ENCODE measurements at regions not wholly inside any gene's neighbourhood (a gene's known extent, or its start where the extent isn't known, plus 50 kb on each side); places are given as distances from the start of the nearest gene placed in this dataset.

DNA sequence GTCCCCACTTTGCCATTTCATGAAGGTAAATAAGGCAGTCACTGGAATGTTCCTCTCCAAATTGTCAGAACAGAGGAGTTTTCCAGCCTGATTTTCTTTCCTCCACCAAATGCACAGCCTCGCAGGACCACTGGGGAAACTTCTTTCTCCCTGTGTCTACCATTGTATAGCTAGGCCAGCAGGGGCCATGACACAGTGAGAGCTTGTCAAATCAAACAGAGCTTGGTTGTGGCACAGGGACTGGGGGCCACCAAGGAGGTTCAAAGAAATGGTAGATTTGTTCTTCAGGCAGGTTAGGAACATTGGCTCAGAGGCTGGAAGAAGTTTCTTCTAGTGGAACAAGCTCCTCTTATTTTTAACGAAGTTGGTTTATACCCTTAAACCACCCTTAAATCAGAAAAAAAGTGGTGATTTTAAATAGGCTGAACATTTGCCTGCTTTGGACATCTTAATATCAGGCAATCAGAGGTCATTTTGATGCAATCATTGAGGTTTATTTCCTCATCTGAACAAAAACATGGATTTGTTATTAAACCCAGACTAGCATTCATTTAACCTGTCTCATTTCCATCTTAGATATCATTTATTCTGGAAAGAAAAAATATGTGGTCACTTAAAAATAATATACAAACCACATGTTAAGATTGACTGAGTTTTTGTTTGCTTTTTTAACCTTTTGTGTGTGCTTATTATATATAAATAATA lies 105.6 kb downstream of the GTPBP8 start:
- no peak for DNase-seq (ENCODE audit: low spot score)

DNA sequence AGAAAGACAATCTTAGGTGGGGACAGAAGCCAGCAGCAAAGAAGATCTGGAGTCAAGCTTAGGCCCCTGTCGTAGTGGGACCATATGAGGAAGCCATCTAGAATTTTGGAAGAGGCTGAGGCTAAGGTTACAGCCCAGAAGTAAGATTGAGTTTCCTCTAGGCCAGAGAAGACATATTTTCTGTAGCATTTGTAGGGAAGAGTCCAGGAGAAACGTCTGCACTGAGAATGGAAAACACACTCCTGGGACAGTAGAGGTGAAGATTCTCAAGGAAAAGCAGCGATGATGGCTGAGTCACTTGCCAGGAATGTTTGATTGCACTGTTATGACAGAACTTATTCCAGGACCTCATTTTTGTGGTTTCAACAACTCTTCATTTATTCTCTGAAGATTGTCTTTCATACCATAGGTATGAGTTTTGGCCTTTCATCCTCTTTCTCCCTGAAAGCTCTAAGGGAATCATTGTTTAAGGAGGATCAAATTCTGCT lies 107.2 kb downstream of the GTPBP8 start:
- DNase-seq (ENCODE audit: low spot score): no peak

GRCh38 chr3:113100063-113100462 lies 109.3 kb downstream of the GTPBP8 start:
- DNase-seq (ENCODE audit: low spot score): no peak

- no peak for DNase-seq (ENCODE audit: low spot score)
Measured at GRCh38 chr3:113103588-113103987, 107.8 kb upstream of the BOC start.

- no peak for DNase-seq (ENCODE audit: low spot score)
Measured at GRCh38 chr3:113104357-113105092, 106.8 kb upstream of the BOC start.

- DNase-seq (ENCODE audit: low spot score): no peak
Measured at GRCh38 chr3:113105093-113105449, 106.3 kb upstream of the BOC start.

GRCh38 chr3:113105966-113106660 lies 105.2 kb upstream of the BOC start:
- no peak for DNase-seq (ENCODE audit: low spot score)

- no peak for DNase-seq (ENCODE audit: low spot score)
Measured at GRCh38 chr3:113110267-113110666, 101.1 kb upstream of the BOC start.

DNA sequence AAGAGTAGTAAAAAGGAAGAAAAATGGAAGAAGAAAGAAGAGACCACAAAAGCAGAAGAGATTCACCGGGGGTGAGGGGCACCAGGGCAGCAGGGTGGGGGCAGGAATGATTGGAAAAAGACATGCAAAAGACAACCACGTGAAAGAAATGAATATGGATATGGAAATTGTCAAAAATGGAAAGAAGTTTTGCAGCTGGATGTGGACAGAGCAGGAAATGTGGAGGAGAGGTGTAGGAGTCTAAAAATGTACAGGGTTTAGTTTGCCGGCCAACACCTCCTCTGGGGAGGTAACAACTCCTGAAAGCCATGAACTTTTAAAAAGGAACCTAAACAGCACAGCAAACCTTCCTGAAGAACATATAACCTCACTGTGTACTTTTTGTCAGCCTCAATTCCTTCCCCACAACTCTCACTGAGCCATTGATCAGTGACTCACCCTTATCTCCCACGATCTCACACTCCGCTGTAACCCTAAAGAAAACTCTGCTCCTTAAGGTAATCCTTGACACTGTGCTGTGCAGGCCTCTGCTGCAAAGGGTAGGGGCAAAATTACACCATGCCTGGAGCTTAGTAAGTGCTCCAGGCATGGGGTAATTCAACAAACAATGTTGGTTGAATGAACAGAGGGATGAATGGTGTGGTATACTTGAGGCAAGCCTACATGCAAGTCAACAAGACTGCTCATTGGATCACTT lies 100.2 kb upstream of the BOC start:
- DNase-seq (ENCODE audit: low spot score): no peak

DNA sequence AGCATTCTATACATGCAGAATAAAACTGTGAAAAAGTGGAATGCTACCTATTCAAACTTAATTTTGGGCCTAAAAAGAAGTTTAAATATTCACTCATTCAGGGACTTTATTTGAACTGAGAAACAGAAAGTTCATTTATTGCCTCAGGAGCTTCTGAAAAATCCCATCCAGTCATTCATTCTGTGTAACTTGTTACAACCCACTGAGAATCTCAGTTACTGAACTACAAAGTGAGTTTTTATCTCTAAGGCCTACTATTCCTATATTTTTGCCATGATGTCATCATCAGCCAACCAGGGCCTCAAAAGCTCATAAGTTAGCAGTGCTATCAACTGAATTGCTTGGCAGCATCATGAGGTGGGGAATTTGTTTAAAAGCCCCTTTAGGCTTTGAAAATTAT lies 98.0 kb upstream of the BOC start:
- no peak for DNase-seq (ENCODE audit: low spot score)

DNA sequence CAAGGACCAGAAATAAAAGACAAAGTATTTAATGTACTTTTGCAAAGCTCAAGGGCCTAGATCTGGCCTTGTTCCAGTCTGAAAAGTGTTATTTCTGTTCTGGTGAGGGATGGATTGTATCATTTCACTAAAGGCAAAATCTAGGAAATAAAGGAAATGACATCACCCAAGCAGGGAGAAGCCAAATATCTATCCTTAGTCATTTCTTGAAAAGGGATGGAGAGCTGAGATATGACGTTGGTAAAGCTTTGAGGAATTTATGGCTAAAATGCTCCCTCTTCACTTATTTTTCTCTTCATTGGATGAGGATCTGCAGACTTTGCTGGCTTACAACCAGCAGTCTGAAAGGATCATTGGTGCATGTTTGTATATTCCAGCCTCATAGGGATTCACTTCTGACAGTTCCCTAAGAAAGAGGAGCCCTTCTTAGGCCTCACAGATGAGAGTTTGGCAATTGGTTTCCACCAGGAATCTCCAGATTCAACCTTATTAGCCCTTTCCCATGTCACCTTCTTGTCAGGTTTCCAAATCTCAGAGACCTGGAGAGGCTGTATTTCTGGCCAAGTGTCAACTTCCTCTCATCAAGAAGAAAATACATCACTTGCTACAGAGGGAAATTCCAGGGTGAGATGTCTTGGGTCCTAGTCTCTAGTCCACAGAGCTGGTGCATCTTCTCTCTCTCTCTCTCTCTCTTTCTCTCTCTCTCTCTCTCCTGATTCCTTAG lies 93.7 kb upstream of the BOC start:
- no peak for DNase-seq (ENCODE audit: low spot score)

DNA sequence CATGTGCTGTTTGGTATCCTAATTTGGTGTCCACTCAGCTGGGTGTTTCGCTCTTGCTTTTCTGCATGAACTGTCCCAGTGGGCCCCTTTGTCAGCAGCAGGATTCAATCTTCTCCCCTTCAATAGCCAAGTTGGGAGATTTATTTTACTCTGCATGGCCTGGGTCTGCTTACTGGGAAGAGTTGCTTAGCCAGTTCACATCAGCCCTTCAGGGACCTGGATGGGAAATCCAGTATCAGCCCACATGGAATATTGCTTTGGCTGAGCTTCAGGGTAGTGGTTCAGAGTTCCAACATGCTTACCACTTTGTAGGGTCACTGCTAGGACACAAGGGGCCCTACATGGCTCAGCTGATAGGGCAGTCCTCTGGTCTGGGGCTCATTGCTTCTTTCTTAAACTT lies 93.0 kb upstream of the BOC start:
- DNase-seq (ENCODE audit: low spot score): no peak

GRCh38 chr3:113124256-113124830 lies 87.0 kb upstream of the BOC start:
- no peak for DNase-seq (ENCODE audit: low spot score)

DNA sequence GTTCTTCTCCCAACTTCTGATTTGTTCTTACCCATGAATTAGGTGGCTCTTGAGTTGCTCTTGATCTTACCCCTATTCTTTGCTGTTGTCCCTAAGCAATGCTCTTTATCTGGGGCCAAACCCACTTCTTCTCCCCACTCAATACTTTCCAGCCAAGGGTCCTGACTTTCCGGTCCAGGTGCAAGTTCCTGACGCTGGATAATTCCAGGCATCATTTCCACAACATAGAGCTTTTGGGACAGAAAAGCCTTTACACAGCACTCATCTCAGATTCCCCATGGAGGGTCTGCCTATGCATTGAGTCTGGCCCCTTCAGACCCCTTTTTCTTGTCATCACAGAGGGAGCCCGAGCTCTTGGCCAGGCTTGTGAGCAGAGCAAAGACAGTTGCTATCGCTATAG lies 85.4 kb upstream of the BOC start:
- DNase-seq (ENCODE audit: low spot score): no peak

GRCh38 chr3:113128386-113129015 lies 82.9 kb upstream of the BOC start:
- DNase-seq (ENCODE audit: low spot score): no peak

GRCh38 chr3:113129168-113129567 lies 82.2 kb upstream of the BOC start:
- no peak for DNase-seq (ENCODE audit: low spot score)

GRCh38 chr3:113132571-113132996 lies 78.8 kb upstream of the BOC start:
- DNase-seq (ENCODE audit: low spot score): no peak

DNA sequence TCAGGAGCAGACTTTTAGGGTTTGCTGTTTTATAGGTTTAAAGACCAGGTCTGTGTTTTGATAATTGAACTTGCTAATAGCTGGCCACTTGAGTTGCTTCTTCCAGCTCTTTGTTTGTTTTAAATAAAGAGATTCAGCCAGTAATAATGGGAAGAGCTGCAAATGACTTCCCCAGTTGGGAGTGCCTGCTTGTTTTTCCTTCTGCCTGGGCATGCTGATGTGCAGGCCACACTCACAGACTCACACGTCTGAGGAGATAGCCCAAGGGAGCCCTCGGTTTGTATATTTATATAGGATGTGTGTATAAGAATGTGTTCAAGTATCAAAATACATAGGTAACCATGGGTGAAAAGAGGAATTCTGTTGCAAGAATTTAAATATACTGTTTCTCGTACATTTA lies 78.2 kb upstream of the BOC start:
- no peak for DNase-seq (ENCODE audit: low spot score)

DNA sequence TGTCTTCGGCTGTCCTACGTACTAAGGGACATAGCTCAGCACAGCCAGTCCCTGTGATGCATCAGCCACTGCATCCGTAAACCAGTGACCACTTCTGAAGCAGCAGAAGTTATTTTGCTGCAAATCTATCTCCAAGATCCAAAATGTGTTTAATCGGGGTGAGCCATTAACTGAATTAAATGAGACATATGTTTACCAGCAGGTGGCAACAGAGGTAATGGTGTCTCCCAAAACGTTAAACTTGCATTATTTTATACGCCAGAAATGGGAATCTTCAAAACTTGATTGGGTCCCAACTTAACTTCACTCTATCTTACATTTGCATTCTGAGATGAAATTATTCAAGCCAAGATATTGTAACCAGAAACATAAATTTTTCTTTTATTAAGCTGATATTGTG lies 75.3 kb upstream of the BOC start:
- peak; percentile 9 for DNase-seq (ENCODE audit: low spot score)

GRCh38 chr3:113136544-113136943 lies 74.8 kb upstream of the BOC start:
- no peak for DNase-seq (ENCODE audit: low spot score)
